NCI-H1417 treated with DMSO at 0.1 percent for 48 hours (cell line): ENCODE measurements at regions not wholly inside any gene's neighbourhood (a gene's known extent, or its start where the extent isn't known, plus 50 kb on each side); places are given as distances from the start of the nearest gene placed in this dataset.

ENCODE experiments used
- DNase-seq: peaks from one replicate; lab custom pipeline; 2025; lab: John Stamatoyannopoulos, UW

GRCh38 chr14:96980835-96981234 lies 183.7 kb downstream of the VRK1 start:
- DNase-seq: no peak

GRCh38 chr14:96986256-96987085 lies 189.3 kb downstream of the VRK1 start:
- DNase-seq: no peak

GRCh38 chr14:96987086-96987474 lies 189.9 kb downstream of the VRK1 start:
- DNase-seq: no peak

- no peak for DNase-seq
These were observed 190.6 kb downstream of the VRK1 start for GRCh38 chr14:96987771-96988170.

- DNase-seq: no peak
These were observed 192.1 kb downstream of the VRK1 start for GRCh38 chr14:96989306-96989705.

- no peak for DNase-seq
These were observed 194.0 kb downstream of the VRK1 start for GRCh38 chr14:96991226-96991625.

- no peak for DNase-seq
These were observed 197.8 kb downstream of the VRK1 start for GRCh38 chr14:96994999-96995398.

GRCh38 chr14:96997269-96997668 lies 200.1 kb downstream of the VRK1 start:
- no peak for DNase-seq

GRCh38 chr14:96997996-96998395 lies 200.8 kb downstream of the VRK1 start:
- no peak for DNase-seq

GRCh38 chr14:96999654-97000155 lies 202.5 kb downstream of the VRK1 start:
- no peak for DNase-seq

- DNase-seq: no peak
These were observed 205.3 kb downstream of the VRK1 start for GRCh38 chr14:97002454-97002853.

GRCh38 chr14:97005934-97006333 lies 208.8 kb downstream of the VRK1 start:
- no peak for DNase-seq

GRCh38 chr14:97010491-97011160 lies 213.4 kb downstream of the VRK1 start:
- DNase-seq: no peak

- no peak for DNase-seq
These were observed 216.7 kb downstream of the VRK1 start for GRCh38 chr14:97013878-97014277.

GRCh38 chr14:97021001-97021400 lies 223.8 kb downstream of the VRK1 start:
- DNase-seq: no peak

GRCh38 chr14:97021571-97022168 lies 224.5 kb downstream of the VRK1 start:
- DNase-seq: no peak

- DNase-seq: no peak
These were observed 225.6 kb downstream of the VRK1 start for GRCh38 chr14:97022741-97023140.

- DNase-seq: no peak
These were observed 226.7 kb downstream of the VRK1 start for GRCh38 chr14:97023871-97024270.

GRCh38 chr14:97024300-97024699 lies 227.1 kb downstream of the VRK1 start:
- DNase-seq: no peak

GRCh38 chr14:97025722-97026121 lies 228.5 kb downstream of the VRK1 start:
- no peak for DNase-seq

- DNase-seq: no peak
These were observed 230.2 kb downstream of the VRK1 start for GRCh38 chr14:97027256-97027999.

- no peak for DNase-seq
These were observed 231.2 kb downstream of the VRK1 start for GRCh38 chr14:97028382-97028781.
